ENCODE measurements at regions not wholly inside any gene's neighbourhood (a gene's known extent, or its start where the extent isn't known, plus 50 kb on each side); places are given as distances from the start of the nearest gene placed in this dataset.

DNA sequence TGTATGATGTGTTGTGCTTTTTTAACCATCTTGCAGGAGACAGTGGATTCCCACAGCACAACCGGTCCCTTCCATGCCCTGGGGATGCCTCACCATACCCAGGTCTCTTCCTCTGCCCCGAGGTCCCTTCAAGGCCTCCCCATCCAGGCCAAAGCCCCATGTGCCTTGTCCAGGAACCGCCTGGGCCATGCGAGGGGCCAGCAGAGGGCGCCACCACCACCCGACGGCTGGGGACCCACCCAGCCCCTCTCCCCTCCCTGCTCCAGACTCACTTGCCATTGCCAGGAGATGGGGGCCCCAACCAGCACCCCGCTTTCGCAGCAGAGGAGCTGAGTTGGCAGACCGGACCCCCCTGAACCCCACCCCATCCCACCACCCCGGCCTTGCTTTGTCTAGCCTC lies 485.5 kb downstream of the TRAM1L1 start:
- FAIRE-seq (no peak), DNase-seq (ENCODE audit: insufficient read length, low spot score) (peak; percentile 16)
- TF ChIP-seq POLR2A (IDR thresholded peaks at IDR 0.05; ENCODE audit: low read depth, low read length) (no peak), POLR2AphosphoS5 (IDR thresholded peaks at IDR 0.05; ENCODE audit: low read depth, low read length) (no peak), PAX5 (IDR thresholded peaks at IDR 0.05; ENCODE audit: insufficient read depth, low read length, severe bottlenecking) (no peak), POU2F2 (IDR thresholded peaks at IDR 0.05; ENCODE audit: low read depth, low read length) (no peak), TAF1 (IDR thresholded peaks at IDR 0.05; ENCODE audit: low read depth, low read length) (no peak), SPI1 (IDR thresholded peaks at IDR 0.05; ENCODE audit: low read depth, low read length) (no peak)

- FAIRE-seq: no peak
- no peak for DNase-seq (ENCODE audit: insufficient read length, low spot score)
- TF ChIP-seq POLR2A (IDR thresholded peaks at IDR 0.05; ENCODE audit: low read depth, low read length) (no peak), SPI1 (IDR thresholded peaks at IDR 0.05; ENCODE audit: low read depth, low read length) (no peak), PAX5 (IDR thresholded peaks at IDR 0.05; ENCODE audit: insufficient read depth, low read length, severe bottlenecking) (no peak), TAF1 (IDR thresholded peaks at IDR 0.05; ENCODE audit: low read depth, low read length) (no peak), POLR2AphosphoS5 (IDR thresholded peaks at IDR 0.05; ENCODE audit: low read depth, low read length) (no peak), POU2F2 (IDR thresholded peaks at IDR 0.05; ENCODE audit: low read depth, low read length) (no peak)
Measured at GRCh38 chr4:116598980-116599789, 486.2 kb downstream of the TRAM1L1 start.

- TF ChIP-seq POLR2A (IDR thresholded peaks at IDR 0.05; ENCODE audit: low read depth, low read length): no peak
- TF ChIP-seq SPI1 (IDR thresholded peaks at IDR 0.05; ENCODE audit: low read depth, low read length): no peak
- no peak for TF ChIP-seq POLR2AphosphoS5 (IDR thresholded peaks at IDR 0.05; ENCODE audit: low read depth, low read length)
- no peak for TF ChIP-seq TAF1 (IDR thresholded peaks at IDR 0.05; ENCODE audit: low read depth, low read length)
- TF ChIP-seq PAX5 (IDR thresholded peaks at IDR 0.05; ENCODE audit: insufficient read depth, low read length, severe bottlenecking): no peak
- no peak for TF ChIP-seq POU2F2 (IDR thresholded peaks at IDR 0.05; ENCODE audit: low read depth, low read length)
- DNase-seq (ENCODE audit: insufficient read length, low spot score) (no peak), FAIRE-seq (no peak)
Measured at GRCh38 chr4:116598155-116598979, 487.0 kb downstream of the TRAM1L1 start.

GRCh38 chr4:116590648-116591047 lies 494.7 kb downstream of the TRAM1L1 start:
- no peak for FAIRE-seq
- DNase-seq (ENCODE audit: insufficient read length, low spot score): no peak
- TF ChIP-seq POU2F2 (IDR thresholded peaks at IDR 0.05; ENCODE audit: low read depth, low read length): no peak
- TF ChIP-seq PAX5 (IDR thresholded peaks at IDR 0.05; ENCODE audit: insufficient read depth, low read length, severe bottlenecking): no peak
- no peak for TF ChIP-seq SPI1 (IDR thresholded peaks at IDR 0.05; ENCODE audit: low read depth, low read length)
- TF ChIP-seq POLR2A (IDR thresholded peaks at IDR 0.05; ENCODE audit: low read depth, low read length): no peak
- no peak for TF ChIP-seq POLR2AphosphoS5 (IDR thresholded peaks at IDR 0.05; ENCODE audit: low read depth, low read length)
- TF ChIP-seq TAF1 (IDR thresholded peaks at IDR 0.05; ENCODE audit: low read depth, low read length): no peak

GRCh38 chr4:116588783-116589182 lies 496.6 kb downstream of the TRAM1L1 start:
- no peak for DNase-seq (ENCODE audit: insufficient read length, low spot score)
- TF ChIP-seq TAF1 (IDR thresholded peaks at IDR 0.05; ENCODE audit: low read depth, low read length) (no peak), PAX5 (IDR thresholded peaks at IDR 0.05; ENCODE audit: insufficient read depth, low read length, severe bottlenecking) (no peak), POLR2AphosphoS5 (IDR thresholded peaks at IDR 0.05; ENCODE audit: low read depth, low read length) (no peak), POU2F2 (IDR thresholded peaks at IDR 0.05; ENCODE audit: low read depth, low read length) (no peak), POLR2A (IDR thresholded peaks at IDR 0.05; ENCODE audit: low read depth, low read length) (no peak), SPI1 (IDR thresholded peaks at IDR 0.05; ENCODE audit: low read depth, low read length) (no peak)
- FAIRE-seq: no peak

DNA sequence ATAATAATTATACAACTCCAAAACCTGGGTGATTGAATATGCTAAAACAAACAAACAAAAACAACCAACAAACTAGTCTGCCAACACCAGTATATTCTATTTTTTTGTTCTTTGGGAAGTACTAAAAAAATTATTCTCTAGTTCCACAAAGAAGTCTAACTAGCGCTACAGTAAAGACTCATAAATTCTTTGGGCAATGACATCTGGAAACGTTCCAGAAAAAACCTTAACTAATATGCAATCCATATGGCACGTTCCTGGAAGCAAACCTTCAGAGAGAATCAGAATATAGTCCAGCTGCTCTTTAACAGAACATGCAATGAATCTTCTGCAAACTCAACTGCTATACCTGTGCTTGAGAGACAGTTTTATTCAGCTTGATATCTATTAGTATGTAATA lies 500.1 kb downstream of the TRAM1L1 start:
- DNase-seq (ENCODE audit: insufficient read length, low spot score) (no peak), FAIRE-seq (no peak)
- TF ChIP-seq SPI1 (IDR thresholded peaks at IDR 0.05; ENCODE audit: low read depth, low read length) (no peak), PAX5 (IDR thresholded peaks at IDR 0.05; ENCODE audit: insufficient read depth, low read length, severe bottlenecking) (no peak)

DNA sequence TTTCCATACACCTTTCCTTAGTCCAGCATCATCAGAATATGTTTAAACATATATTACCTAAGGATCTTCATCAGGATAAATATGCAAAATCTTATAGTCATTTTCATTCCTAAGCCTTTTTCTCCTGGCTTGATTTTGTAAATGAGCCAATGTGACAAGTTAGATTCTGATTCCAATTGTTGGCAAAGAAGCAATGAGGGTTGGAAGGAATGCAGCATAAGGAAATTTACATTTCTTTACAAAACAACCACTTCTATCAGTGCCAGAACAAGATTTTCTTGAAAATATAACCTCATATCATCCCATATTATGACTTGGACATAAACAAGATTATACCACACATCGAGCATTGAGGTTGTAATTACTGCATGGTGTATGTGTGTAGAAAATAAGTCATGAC lies 508.1 kb downstream of the TRAM1L1 start:
- TF ChIP-seq POLR2A (IDR thresholded peaks at IDR 0.05; ENCODE audit: low read depth, low read length): no peak
- TF ChIP-seq PAX5 (IDR thresholded peaks at IDR 0.05; ENCODE audit: insufficient read depth, low read length, severe bottlenecking): no peak
- TF ChIP-seq POU2F2 (IDR thresholded peaks at IDR 0.05; ENCODE audit: low read depth, low read length): no peak
- no peak for TF ChIP-seq TAF1 (IDR thresholded peaks at IDR 0.05; ENCODE audit: low read depth, low read length)
- DNase-seq (ENCODE audit: insufficient read length, low spot score) (no peak), FAIRE-seq (no peak)

DNA sequence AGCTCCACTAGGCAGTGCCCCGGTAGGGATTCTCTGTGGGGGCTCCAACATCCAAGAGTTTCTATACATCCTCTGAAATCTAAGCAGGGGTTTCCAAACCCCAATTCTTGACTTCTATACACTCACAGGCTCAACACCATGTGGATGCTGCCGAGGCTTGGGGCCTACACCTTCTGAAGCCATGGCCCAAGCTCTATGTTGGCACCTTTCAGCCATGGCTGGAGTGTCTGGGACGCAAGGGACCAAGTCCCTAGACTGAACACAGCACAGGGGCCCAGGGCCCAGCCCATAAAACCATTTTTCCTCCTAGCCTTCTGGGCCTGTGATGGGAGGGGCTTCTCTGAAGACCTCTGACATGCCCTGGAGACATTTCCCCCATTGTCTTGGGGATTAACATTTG lies 511.8 kb downstream of the TRAM1L1 start:
- FAIRE-seq: no peak
- no peak for DNase-seq (ENCODE audit: insufficient read length, low spot score)
- TF ChIP-seq POU2F2 (IDR thresholded peaks at IDR 0.05; ENCODE audit: low read depth, low read length): no peak
- TF ChIP-seq TAF1 (IDR thresholded peaks at IDR 0.05; ENCODE audit: low read depth, low read length): no peak
- TF ChIP-seq PAX5 (IDR thresholded peaks at IDR 0.05; ENCODE audit: insufficient read depth, low read length, severe bottlenecking): no peak
- TF ChIP-seq SPI1 (IDR thresholded peaks at IDR 0.05; ENCODE audit: low read depth, low read length): no peak
- no peak for TF ChIP-seq POLR2A (IDR thresholded peaks at IDR 0.05; ENCODE audit: low read depth, low read length)
- TF ChIP-seq POLR2AphosphoS5 (IDR thresholded peaks at IDR 0.05; ENCODE audit: low read depth, low read length): no peak

- DNase-seq (ENCODE audit: insufficient read length, low spot score) (no peak), FAIRE-seq (no peak)
- TF ChIP-seq SPI1 (IDR thresholded peaks at IDR 0.05; ENCODE audit: low read depth, low read length) (no peak), POLR2A (IDR thresholded peaks at IDR 0.05; ENCODE audit: low read depth, low read length) (no peak), PAX5 (IDR thresholded peaks at IDR 0.05; ENCODE audit: insufficient read depth, low read length, severe bottlenecking) (no peak), POLR2AphosphoS5 (IDR thresholded peaks at IDR 0.05; ENCODE audit: low read depth, low read length) (no peak), TAF1 (IDR thresholded peaks at IDR 0.05; ENCODE audit: low read depth, low read length) (no peak), POU2F2 (IDR thresholded peaks at IDR 0.05; ENCODE audit: low read depth, low read length) (no peak)
Measured at GRCh38 chr4:116561768-116562167, 523.6 kb downstream of the TRAM1L1 start.

Measured in GM12891 (cell line).